Endothelial cell of umbilical vein (primary cell): ENCODE measurements at regions not wholly inside any gene's neighbourhood (a gene's known extent, or its start where the extent isn't known, plus 50 kb on each side); places are given as distances from the start of the nearest gene placed in this dataset.

Experiments
- BruUV-seq: library from RNA; stranded (reverse); fragments of 400-500 nt; replicated peaks from 2 replicates; lab custom pipeline; 2021; lab: Mats Ljungman, UMichigan
- CTCF ChIA-PET: fragments of 300-600, 350-600 bp; sonication (Branson Sonifier 250); formaldehyde crosslinking; loops from one replicate; lab custom pipeline; 2021; ENCODE audit warnings: antibody characterized with exemption, inconsistent platforms; lab: Charles Lee
- POLR2A ChIA-PET: fragments of 300-600, 350-600 bp; sonication (Branson Sonifier 250); formaldehyde crosslinking; loops from one replicate; lab custom pipeline; 2021; ENCODE audit warnings: antibody characterized with exemption, inconsistent platforms; lab: Charles Lee
- DNase-seq: peaks from one replicate; pipeline ENCODE4 v3.0.0-alpha.2; 2011; ENCODE audit warnings: low read depth, low spot score
- FAIRE-seq: peaks from 2 replicates; lab custom pipeline; 2011; peaks lifted over from hg19 to GRCh38; lab: Jason Lieb, UNC
- H2AFZ ChIP-seq: 2 replicates; pipeline ENCODE4 v1.6.0; 2012; ENCODE audit warnings: low read depth, low read length, control low read depth, inconsistent platforms
- H3K27ac ChIP-seq: 2 replicates; pipeline ENCODE4 v1.5.1; 2011; ENCODE audit warnings: low read depth, mild to moderate bottlenecking, control low read depth, low read length, moderate library complexity; ENCODE audit not compliant: insufficient read depth
- H3K27me3 ChIP-seq, 2 experiments: 2 replicates each; pipeline versions ENCODE4 v1.6.0 to v1.6.1; 2011; ENCODE audit warnings: low read length in 2 of 2, mixed read lengths in 1 of 2; ENCODE audit not compliant: control insufficient read depth in 2 of 2, insufficient read depth in 2 of 2
- H3K36me3 ChIP-seq, 2 experiments: 2 replicates in 1 of 2; 3 replicates in 1 of 2; pipeline ENCODE4 v1.5.1; 2011; ENCODE audit warnings: low read length in 2 of 2, mild to moderate bottlenecking in 1 of 2, moderate library complexity in 1 of 2; ENCODE audit not compliant: control insufficient read depth in 2 of 2, insufficient read depth in 2 of 2; ENCODE audit errors: extremely low read depth in 1 of 2
- H3K4me1 ChIP-seq: 3 replicates; pipeline ENCODE4 v1.5.1; 2011; ENCODE audit warnings: mild to moderate bottlenecking, low read length; ENCODE audit not compliant: control insufficient read depth, insufficient read depth; ENCODE audit errors: extremely low read depth
- H3K4me2 ChIP-seq: 2 replicates; pipeline ENCODE4 v1.6.1; 2011; ENCODE audit warnings: low read length, control low read depth, mixed read lengths; ENCODE audit not compliant: insufficient read depth
- H3K4me3 ChIP-seq, 3 experiments: fragments of 200-600 bp in 1 of 3; sonication (generic), shearing (Covaris generic) in 1 of 3; replicated peaks in 1 of 3; 2 replicates each; pipeline ENCODE4 v1.5.1; 2011 to 2016; ENCODE audit warnings: control low read depth in 3 of 3, low read length in 3 of 3, mild to moderate bottlenecking in 2 of 3, inconsistent platforms in 1 of 3, low read depth in 1 of 3, moderate library complexity in 1 of 3; ENCODE audit not compliant: insufficient read depth in 1 of 3
- H3K79me2 ChIP-seq: 2 replicates; pipeline ENCODE4 v1.6.0; 2012; ENCODE audit warnings: low read length, inconsistent platforms; ENCODE audit not compliant: control insufficient read depth, insufficient read depth
- H3K9ac ChIP-seq: replicated peaks from 2 replicates; pipeline ENCODE3; 2011; ENCODE audit warnings: low read length, control low read depth; ENCODE audit not compliant: insufficient read depth; ENCODE audit errors: extremely low read depth
- H3K9me1 ChIP-seq: replicated peaks from 3 replicates; pipeline ENCODE4 v1.6.0; 2011; ENCODE audit warnings: mild to moderate bottlenecking, low read length; ENCODE audit not compliant: control insufficient read depth, insufficient read depth; ENCODE audit errors: extremely low read depth
- H3K9me3 ChIP-seq: replicated peaks from 2 replicates; pipeline ENCODE4 v1.5.1; 2012; ENCODE audit warnings: low read length, inconsistent platforms; ENCODE audit not compliant: control insufficient read depth, insufficient read depth
- H4K20me1 ChIP-seq: replicated peaks from 2 replicates; pipeline ENCODE3; 2011; ENCODE audit warnings: mild to moderate bottlenecking, low read length; ENCODE audit not compliant: control insufficient read depth, insufficient read depth; ENCODE audit errors: extremely low read depth
- CTCF ChIP-seq, 2 donors: IDR thresholded peaks; 1 replicate in 1 of 2; 2 replicates in 1 of 2; pipeline ENCODE4 v1.5.1; 2011; ENCODE audit warnings: low read length in 2 of 2, mild to moderate bottlenecking in 2 of 2, moderate library complexity in 2 of 2, control low read depth in 1 of 2, inconsistent platforms in 1 of 2, low read depth in 1 of 2; ENCODE audit not compliant: insufficient read depth in 1 of 2; ENCODE audit errors: extremely low read depth in 1 of 2
- EZH2 ChIP-seq: IDR thresholded peaks from 2 replicates; pipeline ENCODE4 v1.6.1; 2012; ENCODE audit warnings: borderline replicate concordance, low read depth, mild to moderate bottlenecking, moderate library complexity, low read length, inconsistent platforms; ENCODE audit not compliant: severe bottlenecking
- FOS ChIP-seq: IDR thresholded peaks from 2 replicates; pipeline ENCODE4 v1.6.1; 2011; ENCODE audit warnings: mild to moderate bottlenecking, low read length, moderate library complexity, borderline replicate concordance; ENCODE audit not compliant: insufficient read depth
- GATA2 ChIP-seq: IDR thresholded peaks from 2 replicates; pipeline ENCODE4 v1.7.0; 2011; ENCODE audit warnings: low read depth, mild to moderate bottlenecking, moderate library complexity, mixed read lengths, low read length; ENCODE audit not compliant: insufficient read length, insufficient read depth
- JUN ChIP-seq: IDR thresholded peaks from 2 replicates; pipeline ENCODE4 v1.6.1; 2011; ENCODE audit warnings: borderline replicate concordance, low read depth; ENCODE audit not compliant: insufficient read length, insufficient read depth
- MAX ChIP-seq: IDR thresholded peaks from 2 replicates; pipeline ENCODE4 v1.6.1; 2011; ENCODE audit not compliant: insufficient read depth, insufficient read length
- POLR2AphosphoS5 ChIP-seq: IDR thresholded peaks from 2 replicates; pipeline ENCODE4 v1.6.1; 2012; ENCODE audit warnings: low read depth, mild to moderate bottlenecking, control low read depth, low read length, moderate library complexity; ENCODE audit not compliant: insufficient read depth
- dilution Hi-C: fragments of 300-500 bp; cut with MboI; formaldehyde crosslinking; loops from one replicate; pipeline ENCODE4 v1.15.0; 2019; ENCODE audit warnings: low sequenced_read_pairs; ENCODE audit not compliant: extremely low pct_ligation_motif_present
- intact Hi-C: fragments of 100-400 bp; cut with micrococcal nuclease; formaldehyde crosslinking; loops from one replicate; pipeline ENCODE4 v1.10.0; 2022

DNA sequence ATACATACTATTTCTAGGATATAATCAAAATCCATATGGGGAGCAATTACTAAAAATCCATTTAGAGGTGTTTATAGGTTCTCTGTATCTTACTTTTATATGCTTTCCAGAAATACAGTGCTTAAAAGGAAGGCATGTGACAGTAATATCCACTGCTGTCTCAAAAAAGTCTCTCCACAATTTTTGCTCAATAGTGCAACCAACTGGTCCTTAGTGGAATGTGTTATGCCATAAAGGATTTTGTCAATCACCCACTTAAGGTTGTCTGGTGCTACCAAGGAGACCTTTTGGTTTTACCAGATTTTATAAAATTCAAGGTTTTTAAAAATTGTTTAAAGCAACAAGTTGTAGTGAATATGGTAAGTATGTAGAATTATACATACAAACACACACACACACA, 328.5 kb upstream of the DSEL start:
- Histone ChIP-seq H3K9ac (no peak overlapping the region), H4K20me1 (no peaks in the 10 kb centered on the region), H3K36me3 (no peaks in the 10 kb centered on the region), H3K9me3 (no peaks in the 10 kb centered on the region), H3K4me1 (no peaks in the 10 kb centered on the region), H3K4me3 (no peak overlapping the region), H3K27me3 (no peaks in the 10 kb centered on the region), H3K27ac (no peak overlapping the region), H2AFZ (no peak overlapping the region), H3K4me2 (no peak overlapping the region), H3K9me1 (no peaks in the 10 kb centered on the region), H3K79me2 (no peaks in the 10 kb centered on the region)
- CTCF ChIA-PET, result interaction anchor here (1.6 to 2.2 kb wide), 3 partner anchors 320 to 329 kb away, joined by 4 to 14 read pairs (median 7); partner anchors contain the start of gene DSEL
- DNase-seq, result peak; percentile 2
- POLR2A ChIA-PET, result no interaction called here
- no peak for TF ChIP-seq MAX
- no peak for TF ChIP-seq POLR2AphosphoS5
- TF ChIP-seq JUN, result no peak
- TF ChIP-seq EZH2, result no peak
- no peak for TF ChIP-seq FOS
- no peak for TF ChIP-seq GATA2
- dilution Hi-C loops, result no loop called here
- no TSS peak for BruUV-seq
- FAIRE-seq, result no peak
- intact Hi-C loops, result loop anchor here (10.0 kb wide), 1 partner anchor 330 kb away; the partner anchor contains the start of gene DSEL

DNA sequence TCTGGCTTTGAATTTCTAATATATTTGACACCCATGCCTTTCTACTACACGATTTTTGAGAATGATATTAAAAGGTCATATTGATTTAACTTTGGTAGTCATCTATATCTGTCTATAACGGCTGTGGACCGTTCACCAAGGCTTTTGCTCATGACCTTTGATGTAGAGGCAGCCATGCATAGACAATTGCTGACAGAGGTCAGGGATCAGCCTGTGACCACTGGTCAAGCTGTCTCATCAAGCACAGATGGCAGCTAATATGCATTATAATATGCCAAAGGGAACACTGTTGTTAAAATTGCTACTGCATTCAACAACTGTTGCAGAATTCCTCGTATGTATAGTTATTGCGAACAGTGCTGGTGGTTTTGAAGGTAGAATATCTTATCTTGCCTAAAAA, 323.9 kb upstream of the DSEL start:
- CTCF ChIA-PET, result no interaction called here

More for the DNA sequence above, 323.9 kb upstream of the DSEL start:
- no peak overlapping the region for H3K27ac ChIP-seq
- H4K20me1 ChIP-seq, result no peaks in the 10 kb centered on the region
- no peaks in the 10 kb centered on the region for H3K9me1 ChIP-seq
- POLR2A ChIA-PET, result no interaction called here
- TF ChIP-seq CTCF (IDR thresholded peaks at IDR 0.05; ENCODE audit: extremely low read depth in 1 of 2, insufficient read depth in 1 of 2, low read depth in 1 of 2, low read length in 2 of 2) (no peak), POLR2AphosphoS5 (no peak)
- H3K4me3 ChIP-seq, result no peak overlapping the region
- H3K9me3 ChIP-seq, result no peaks in the 10 kb centered on the region
- intact Hi-C loops (loop anchor here (10.0 kb wide), 1 partner anchor 326 kb away; the partner anchor contains the start of gene DSEL), dilution Hi-C loops (no loop called here)
- no peak overlapping the region for H2AFZ ChIP-seq
- no TSS peak for BruUV-seq
- H3K36me3 ChIP-seq, result no peaks in the 10 kb centered on the region
- no peaks in the 10 kb centered on the region for H3K4me1 ChIP-seq
- H3K4me2 ChIP-seq, result no peak overlapping the region
- no peaks in the 10 kb centered on the region for H3K79me2 ChIP-seq
- DNase-seq (no peak), FAIRE-seq (no peak)
- H3K27me3 ChIP-seq, result no peaks in the 10 kb centered on the region
- H3K9ac ChIP-seq, result no peak overlapping the region
